Bronchial epithelial cell (primary cell): ENCODE measurements at regions not wholly inside any gene's neighbourhood (a gene's known extent, or its start where the extent isn't known, plus 50 kb on each side); places are given as distances from the start of the nearest gene placed in this dataset.

Source experiments
- DNase-seq: peaks from one replicate; pipeline ENCODE4 v3.0.0-alpha.2; 2010; ENCODE audit warnings: low read depth
- FAIRE-seq: peaks from 2 replicates; lab custom pipeline; 2011; peaks lifted over from hg19 to GRCh38; lab: Jason Lieb, UNC
- H3K27me3 ChIP-seq: 2 replicates; pipeline ENCODE4 v1.5.1; 2011; ENCODE audit warnings: low read length; ENCODE audit not compliant: control insufficient read depth, insufficient read depth
- H3K36me3 ChIP-seq: 2 replicates; pipeline ENCODE4 v1.5.1; 2011; ENCODE audit warnings: low read length; ENCODE audit not compliant: control insufficient read depth, insufficient read depth
- H3K4me3 ChIP-seq: 2 replicates; pipeline ENCODE4 v1.5.1; 2011; ENCODE audit warnings: mild to moderate bottlenecking, low read depth, low read length, control low read depth
- CTCF ChIP-seq: IDR thresholded peaks from 2 replicates; pipeline ENCODE4 v1.5.1; 2011; ENCODE audit warnings: mild to moderate bottlenecking, moderate library complexity, low read length, control low read depth, inconsistent platforms; ENCODE audit not compliant: insufficient read depth, severe bottlenecking

GRCh38 chr16:80288616-80289015 is 252.2 kb upstream of the DYNLRB2 start:
- Histone ChIP-seq H3K36me3 (no peaks in the 10 kb centered on the region), H3K4me3 (no peak overlapping the region), H3K27me3 (peaks cover 2% of the 10 kb centered on the region)
- no peak for TF ChIP-seq CTCF
- no peak for FAIRE-seq
- DNase-seq = no peak

GRCh38 chr16:80287674-80288073 is 253.1 kb upstream of the DYNLRB2 start:
- H3K36me3 ChIP-seq = no peaks in the 10 kb centered on the region
- TF ChIP-seq CTCF = no peak
- no peak for DNase-seq
- no peak for FAIRE-seq
- H3K4me3 ChIP-seq = no peak overlapping the region
- H3K27me3 ChIP-seq = peaks cover 2% of the 10 kb centered on the region

GRCh38 chr16:80285104-80285503 is 255.7 kb upstream of the DYNLRB2 start:
- no peak for FAIRE-seq
- Histone ChIP-seq H3K36me3 (no peaks in the 10 kb centered on the region), H3K4me3 (no peak overlapping the region), H3K27me3 (no peaks in the 10 kb centered on the region)
- DNase-seq = peak; percentile 95
- no peak for TF ChIP-seq CTCF

GRCh38 chr16:80283466-80284392 is 257.1 kb upstream of the DYNLRB2 start:
- no peak overlapping the region for H3K4me3 ChIP-seq
- no peaks in the 10 kb centered on the region for H3K36me3 ChIP-seq
- no peaks in the 10 kb centered on the region for H3K27me3 ChIP-seq
- DNase-seq (no peak), FAIRE-seq (no peak)
- TF ChIP-seq CTCF = no peak

- FAIRE-seq = no peak
These were observed 260.2 kb upstream of the DYNLRB2 start for GRCh38 chr16:80280557-80280956.

More at GRCh38 chr16:80280557-80280956, 260.2 kb upstream of the DYNLRB2 start:
- Histone ChIP-seq H3K36me3 (no peaks in the 10 kb centered on the region), H3K27me3 (no peaks in the 10 kb centered on the region), H3K4me3 (no peak overlapping the region)
- no peak for DNase-seq
- no peak for TF ChIP-seq CTCF
